ENCODE measurements at regions not wholly inside any gene's neighbourhood (a gene's known extent, or its start where the extent isn't known, plus 50 kb on each side); places are given as distances from the start of the nearest gene placed in this dataset.

- TF ChIP-seq CTCF (conservative IDR thresholded peaks at IDR 0.05; ENCODE audit: low read length) = no peak
- TF ChIP-seq EZH2phosphoT487 (IDR thresholded peaks at IDR 0.05; ENCODE audit: borderline replicate concordance) = no peak
Measured at GRCh38 chr9:7721291-7721690, 78.3 kb downstream of the DMAC1 start.

Data from Loucy (cell line).